HG03095 (cell line): ENCODE measurements at regions not wholly inside any gene's neighbourhood (a gene's known extent, or its start where the extent isn't known, plus 50 kb on each side); places are given as distances from the start of the nearest gene placed in this dataset.
"Not testable (repeated sequence)": the region's sequence is repeated elsewhere in the genome, so short reads cannot be mapped to it uniquely, and the experiment has no call there.

Source experiments
- ATAC-seq: cut with Tn5 transposase; IDR thresholded peaks from one replicate; pipeline ENCODE4 v1.9.1; 2021; ENCODE audit warnings: moderate library complexity; ENCODE audit not compliant: unreplicated experiment

DNA sequence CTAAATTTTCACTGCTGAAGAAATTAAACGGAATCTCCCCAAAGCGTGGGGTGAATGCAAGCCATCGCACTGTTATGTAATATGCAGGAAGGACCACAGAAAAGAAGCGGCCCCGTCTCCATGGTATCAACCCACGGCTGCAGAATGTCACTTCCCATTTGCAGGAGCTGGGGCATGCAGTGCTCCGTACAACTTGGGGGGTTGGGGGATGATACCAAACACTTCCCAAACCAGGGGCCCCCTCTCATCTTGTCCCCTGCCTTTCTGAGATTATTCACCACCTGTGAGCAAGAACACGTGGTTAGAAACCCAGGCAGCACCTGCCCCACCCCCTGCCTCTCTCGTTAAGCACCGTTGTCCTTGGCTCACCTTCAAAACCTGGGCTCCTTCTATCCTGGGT, 505.1 kb upstream of the TMEM132C start:
- ATAC-seq, result no peak

DNA sequence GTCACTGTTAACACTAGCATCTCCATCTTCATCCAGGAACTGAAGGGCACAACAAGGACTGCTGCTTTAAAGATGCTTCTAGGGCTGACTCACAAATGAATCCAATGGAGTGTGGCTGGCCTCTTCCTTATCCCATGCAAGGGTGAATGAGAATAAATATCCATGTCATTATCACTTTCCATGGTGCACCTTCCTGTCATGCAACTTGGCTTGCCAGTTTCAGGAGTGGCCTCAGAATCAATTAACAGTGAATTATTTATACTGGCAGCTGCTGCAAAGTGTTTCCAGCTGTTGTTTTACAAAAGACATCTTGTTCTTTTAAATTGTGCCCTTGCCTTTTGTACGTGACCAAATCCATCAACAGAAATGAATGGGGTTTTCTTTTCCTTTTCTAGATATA, 499.3 kb upstream of the TMEM132C start:
- ATAC-seq, result no peak

DNA sequence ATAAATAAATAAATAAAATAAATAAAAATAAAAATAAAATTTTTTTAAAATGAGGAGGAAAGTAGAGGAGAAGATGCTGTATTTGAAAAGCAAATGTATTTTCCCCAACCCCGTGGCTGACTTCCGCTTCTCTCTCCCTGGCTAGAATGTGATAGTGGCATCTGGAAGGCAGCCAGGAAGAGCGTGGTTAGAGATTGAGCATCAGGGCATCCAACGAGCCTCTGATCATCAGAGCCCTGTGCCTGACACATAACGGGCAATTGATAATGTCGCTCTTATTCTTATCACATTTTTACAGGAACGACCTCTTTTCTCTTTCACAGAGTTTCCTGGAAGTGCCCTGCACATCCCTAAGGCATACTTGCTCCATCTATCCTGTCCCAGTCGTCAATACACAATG, 496.9 kb upstream of the TMEM132C start:
- ATAC-seq, result no peak

DNA sequence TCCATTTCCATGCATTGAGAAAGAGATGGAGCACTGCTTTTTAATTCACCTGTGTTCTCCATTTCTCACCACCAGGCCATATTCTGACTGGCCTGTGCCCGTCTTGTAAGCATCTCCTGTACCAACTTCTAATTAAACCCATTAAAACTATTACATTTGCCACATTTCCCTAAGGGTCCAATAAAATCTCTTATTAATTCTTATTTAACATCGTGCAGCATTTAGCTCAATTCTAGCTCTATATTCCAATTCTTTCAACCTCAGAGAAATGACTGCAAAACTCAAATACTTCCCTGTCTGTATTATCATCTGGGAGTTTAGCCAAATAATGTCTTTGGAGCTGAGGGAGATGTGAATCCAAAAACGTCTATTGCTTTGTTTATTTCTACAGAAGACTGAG, 495.4 kb upstream of the TMEM132C start:
- no peak for ATAC-seq

DNA sequence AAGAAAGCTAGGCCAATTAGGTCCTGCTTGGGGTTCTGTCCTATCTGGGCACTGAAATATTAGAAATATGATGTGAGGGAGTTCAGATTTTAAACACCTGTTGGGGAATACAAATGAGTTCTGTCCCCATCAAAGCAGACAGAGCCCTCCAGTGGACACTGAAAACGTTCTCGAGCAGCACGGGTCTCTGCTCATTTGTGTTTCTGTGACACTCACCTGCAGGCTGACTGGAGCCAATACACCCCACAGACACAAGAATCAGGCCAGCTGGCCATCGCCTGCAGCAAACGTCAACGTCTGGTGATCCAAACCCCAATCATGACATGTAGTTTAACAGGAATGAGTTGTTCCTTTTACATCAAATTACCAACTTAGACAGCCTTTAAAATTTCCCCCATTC, 493.4 kb upstream of the TMEM132C start:
- no peak for ATAC-seq

DNA sequence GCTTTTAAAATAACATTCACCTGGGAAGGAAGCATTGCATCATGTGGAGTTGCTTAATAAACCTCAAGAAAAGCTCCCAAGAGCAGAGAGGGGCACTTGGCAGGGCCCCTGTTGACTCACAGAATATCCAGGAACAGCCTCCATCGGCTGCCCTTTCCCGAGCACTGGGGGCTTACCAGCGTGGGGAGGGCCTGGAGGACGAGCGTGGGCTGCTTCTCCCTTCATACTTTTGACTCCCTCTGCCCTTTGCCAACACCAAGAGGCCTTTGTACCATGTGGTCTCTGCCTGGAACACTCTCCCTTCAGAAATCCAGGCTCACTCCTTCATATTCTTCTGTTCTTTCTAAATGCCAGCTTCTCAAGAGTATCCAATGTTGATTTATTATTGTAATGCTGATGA, 492.1 kb upstream of the TMEM132C start:
- no peak for ATAC-seq

DNA sequence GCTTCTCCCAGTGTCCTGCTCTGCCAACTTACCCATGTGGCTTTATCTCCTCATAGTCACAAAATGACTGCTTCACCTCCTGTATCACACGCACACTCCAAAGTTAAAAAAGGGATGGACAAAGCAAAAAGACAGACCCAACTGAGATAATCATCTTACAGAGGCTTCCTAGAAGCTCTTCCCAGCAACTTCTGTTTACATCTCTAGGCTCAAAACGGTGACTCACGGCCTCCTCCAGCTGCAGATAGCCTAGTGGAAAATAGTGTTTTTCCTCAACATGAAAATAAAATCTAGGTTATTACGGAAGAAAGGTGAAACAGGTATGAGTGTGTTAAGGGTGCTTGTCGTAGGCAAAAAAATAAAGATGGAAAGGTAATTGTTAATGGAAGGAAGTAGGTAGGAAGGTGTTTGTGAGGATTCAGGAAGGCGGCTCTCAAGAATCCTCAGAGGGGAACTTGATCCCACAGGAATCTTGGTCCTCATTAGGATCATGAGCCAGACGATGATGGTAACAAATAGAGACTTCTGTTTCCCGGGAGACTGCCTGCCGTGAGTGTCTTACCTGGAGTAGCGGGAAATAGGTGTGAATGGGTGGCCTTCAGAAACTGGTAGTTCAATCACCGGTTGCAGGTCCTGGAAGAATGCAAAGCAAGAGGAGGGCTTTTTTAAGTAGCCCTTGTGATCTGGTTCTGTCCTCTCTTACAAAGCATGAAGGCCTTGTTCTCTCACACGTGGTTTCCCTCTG, 487.5 kb upstream of the TMEM132C start:
- no peak for ATAC-seq

DNA sequence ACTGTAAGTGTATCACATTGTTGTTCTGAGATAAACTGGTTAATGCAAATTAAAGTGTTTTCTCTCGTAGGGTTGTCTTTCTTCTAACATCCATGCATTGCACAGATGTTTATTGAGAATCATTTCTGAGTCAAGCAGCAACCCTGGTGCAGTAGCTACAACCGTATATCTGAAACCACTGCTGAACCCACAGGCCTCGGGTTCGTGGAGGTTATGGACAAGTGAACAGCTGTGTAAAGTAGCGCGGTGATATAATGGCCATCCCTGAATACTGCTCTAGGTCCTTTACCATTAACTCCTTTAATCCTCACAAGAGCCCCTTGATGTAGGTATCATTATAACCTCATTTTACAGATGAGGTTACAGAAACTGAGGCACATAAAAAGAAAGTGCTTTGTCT, 486.1 kb upstream of the TMEM132C start:
- ATAC-seq, result no peak

DNA sequence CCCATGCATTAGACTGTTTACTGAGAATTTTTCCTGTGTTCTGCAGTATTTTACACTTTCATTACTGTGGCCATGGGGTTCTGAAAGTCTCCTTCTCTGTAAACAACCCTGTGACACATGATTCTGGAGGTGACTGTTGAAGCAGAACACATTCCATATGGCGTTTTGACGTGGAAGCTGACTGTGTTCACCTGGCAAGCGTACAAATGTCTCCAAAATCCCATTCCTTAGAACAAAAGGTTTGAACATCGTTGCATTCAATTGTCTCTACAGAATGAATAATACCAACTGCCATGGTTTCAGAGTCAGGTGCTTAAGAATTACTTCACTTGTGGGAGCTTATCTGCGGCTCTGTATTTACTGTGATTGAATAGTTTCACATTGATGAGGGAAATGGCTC, 485.6 kb upstream of the TMEM132C start:
- no peak for ATAC-seq

DNA sequence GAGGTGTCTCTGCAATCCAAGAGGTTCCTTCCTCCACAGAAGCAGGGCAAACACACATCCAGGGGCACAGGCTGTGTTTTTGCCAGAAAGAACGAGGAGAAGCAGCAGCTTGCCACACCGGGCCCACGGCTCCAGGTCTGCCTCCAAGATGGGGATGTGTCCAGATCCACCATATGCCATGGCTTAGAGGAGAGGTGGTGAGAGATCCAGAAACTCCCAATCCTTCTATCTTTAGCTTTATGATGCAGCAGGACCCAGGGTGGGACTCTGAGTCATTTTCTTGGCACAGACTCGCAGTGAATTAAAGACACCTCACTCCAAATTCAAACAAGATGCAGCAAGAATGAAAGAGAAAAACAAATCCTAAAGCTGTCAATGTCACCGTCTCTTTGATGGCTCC, 481.4 kb upstream of the TMEM132C start:
- ATAC-seq, result no peak

DNA sequence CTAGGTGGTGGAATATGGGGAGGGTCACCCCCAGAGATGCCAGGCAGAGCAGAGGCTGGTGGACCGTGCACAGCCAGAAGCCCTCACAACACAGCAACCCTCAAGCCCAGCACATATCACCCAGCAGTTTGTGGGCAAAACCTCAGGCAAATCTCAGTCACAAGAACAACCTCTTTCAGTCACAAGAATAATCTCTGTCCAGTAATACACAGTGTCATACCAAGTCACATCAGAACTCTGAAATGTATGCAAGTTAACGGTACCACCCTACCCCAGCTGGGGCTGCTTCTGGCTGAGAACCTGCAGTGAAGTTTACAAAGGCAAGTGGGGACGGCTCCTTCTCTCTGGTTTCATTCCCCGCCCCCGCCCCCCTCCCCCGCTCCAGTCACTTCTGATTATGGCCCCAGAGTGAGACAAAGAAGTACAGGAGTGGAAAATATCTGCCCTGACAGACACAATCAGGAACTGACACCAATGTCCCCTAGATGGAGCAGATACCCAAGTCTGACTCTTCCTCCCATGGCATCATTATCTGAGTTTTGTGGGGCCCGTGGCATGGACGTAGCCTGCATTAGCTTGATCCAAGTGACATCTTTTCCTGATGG, 480.9 kb upstream of the TMEM132C start:
- ATAC-seq, result no peak

DNA sequence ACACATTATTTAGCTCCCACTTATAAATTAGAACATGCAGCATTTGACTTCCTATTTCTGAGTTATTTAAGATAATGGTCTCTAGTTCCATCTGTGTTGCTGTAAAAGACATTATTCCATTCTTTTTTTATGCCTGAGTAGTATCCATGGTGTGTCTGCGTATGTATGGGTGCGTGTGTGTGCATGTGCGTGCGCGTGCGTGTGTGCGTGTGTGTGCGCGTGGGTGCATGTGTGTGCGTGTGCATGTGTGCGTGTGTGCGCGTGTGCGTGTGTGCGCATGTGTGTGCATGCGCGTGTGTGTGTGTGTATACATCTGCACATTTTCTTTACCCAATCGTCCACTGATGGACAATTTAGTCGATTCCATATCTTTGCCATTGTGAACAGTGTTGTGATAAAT, 479.4 kb upstream of the TMEM132C start:
- ATAC-seq, result no peak

DNA sequence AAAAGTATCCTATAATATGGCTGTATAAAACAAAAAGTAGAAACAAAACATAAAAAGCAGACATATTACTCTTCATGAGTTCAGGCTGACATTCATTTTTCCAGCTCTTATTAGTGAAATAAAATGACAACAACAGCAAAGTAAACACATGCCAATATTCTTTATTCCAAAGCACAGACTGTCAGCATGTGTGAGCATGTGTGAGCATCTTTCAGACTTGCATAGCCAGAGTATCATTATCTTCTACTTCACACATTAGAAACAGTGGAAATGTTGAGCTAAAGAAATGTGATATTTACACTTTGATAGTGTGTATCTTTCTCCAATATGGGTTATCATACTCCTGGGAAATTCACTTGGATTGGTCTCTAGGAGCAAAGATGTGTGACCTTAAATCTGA, 476.6 kb upstream of the TMEM132C start:
- ATAC-seq, result no peak

DNA sequence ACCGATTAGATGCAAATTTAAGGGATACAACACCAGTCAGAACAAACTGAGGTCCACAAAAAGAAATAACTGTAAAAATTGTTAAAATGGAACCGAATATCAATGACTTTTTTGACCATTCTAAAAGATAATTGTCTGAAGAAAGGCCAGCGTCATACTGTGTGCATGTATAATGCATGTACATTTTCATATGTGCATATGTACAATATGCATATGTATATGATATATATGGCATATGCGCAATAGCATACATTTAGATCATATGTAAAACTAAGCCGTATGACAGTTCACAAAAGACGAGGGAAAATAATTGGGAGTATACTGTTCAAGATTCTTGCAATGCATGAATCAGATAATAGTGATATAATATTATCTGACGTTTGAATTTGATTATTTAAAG, 475.8 kb upstream of the TMEM132C start:
- ATAC-seq, result no peak

DNA sequence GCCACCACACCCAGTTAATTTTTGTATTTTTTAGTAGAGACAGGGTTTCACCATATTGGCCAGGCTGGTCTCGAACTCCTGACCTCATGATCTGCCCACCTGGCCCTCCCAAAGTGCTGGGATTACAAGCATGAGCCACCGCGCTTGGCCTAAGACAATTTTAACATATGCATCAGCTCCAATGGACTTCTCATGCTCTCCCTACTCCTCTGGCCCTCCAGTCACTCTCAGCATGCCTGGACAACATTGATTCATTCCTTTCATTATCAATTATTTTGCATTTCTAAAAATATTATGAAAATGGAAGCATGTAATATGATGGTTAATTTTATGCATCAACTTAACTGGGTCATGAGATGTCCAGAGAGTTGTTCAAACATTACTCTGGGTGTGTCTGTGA, 469.1 kb upstream of the TMEM132C start:
- ATAC-seq, result no peak

DNA sequence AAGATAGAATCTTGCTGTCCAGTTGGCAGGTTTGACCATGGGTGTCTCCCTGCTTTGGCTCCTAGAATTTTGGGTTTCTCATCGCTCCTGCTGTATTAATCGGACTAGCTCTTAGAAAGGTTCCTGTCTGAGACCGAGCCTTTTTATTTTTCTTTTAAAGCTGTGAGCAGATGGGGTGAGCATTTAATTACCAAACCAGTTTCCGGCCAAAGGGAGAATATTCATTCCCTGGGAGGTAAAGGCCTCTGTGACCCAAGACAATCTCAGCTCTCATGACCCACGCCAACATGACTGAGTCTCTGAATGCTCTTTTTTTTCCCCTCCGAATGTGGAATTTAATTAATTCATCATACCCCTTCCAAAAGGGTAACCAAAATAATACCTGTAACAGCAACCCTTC, 464.7 kb upstream of the TMEM132C start:
- ATAC-seq, result no peak

DNA sequence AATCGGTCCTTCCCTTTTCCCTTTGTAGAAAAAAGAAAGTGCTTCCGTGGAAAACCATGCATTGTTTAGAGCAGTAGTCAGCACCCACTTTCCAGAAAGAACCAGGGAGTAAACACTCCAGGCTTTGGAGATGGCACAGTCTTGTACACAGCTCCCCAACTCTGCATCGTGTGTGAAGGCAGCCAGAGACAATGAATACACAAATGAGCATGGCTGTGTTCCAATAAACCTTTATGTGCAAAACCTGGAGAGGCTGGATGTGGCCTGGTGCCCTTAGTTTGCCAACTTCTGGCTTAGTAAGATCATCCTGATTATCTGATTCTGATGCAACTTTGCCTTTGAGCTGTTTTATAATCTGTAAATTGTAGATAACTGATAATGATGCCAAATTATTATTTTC, 463.4 kb upstream of the TMEM132C start:
- no peak for ATAC-seq

DNA sequence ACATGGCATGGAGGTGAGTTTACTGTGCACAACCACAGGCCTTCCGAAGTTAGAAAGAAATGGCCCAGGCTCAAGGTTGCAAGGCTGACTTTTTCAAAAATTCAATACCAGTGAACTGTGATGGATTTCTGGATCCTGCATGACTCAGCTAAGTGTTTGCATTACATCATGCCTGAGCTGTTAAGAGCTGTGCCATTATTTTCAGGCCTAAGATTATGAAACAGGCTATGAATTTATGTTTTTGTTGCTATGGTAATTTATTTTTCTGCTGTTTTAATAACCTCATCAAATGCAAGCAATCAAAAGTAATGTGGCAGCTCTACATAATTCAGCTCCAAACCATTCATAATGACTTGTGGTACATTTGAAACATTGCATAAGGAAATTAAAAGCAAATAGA, 457.7 kb upstream of the TMEM132C start:
- no peak for ATAC-seq

DNA sequence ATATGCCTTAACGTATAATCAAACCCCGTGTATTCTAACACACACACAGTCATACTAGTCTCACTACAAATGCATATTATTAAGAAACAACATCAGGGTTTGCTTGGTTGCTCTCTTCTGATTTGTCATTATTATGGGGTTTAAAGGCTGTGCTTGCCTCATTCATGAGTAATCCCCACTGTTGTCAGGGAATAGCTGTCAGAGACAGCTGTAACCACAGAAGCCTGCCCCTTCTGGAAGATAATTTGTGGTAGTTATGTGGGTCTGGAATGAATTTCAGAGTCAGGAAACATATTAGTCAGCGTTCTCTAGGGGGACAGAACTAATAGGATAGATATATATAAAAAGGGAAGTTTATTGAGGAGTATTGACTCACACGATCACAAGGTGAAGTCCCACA, 456.9 kb upstream of the TMEM132C start:
- ATAC-seq, result no peak

DNA sequence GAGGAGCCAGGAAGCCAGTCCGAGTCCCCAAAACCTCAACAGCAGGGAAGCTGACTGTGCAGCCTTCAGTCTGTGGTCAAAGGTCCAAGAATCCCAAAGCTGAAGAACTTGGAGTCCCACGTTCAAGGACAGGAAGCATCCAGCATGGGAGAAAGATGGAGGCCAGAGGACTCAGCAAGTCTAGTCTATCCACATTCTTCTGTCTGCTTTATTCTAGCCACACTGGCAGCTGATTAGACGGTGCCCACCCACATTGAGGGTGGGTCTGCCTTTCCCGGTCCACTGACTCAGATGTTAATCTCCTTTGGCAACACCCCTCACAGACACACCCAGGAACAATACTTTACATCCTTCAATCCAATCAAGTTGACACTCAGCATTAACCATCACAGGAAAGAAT, 456.5 kb upstream of the TMEM132C start:
- not testable (repeated sequence) for ATAC-seq

DNA sequence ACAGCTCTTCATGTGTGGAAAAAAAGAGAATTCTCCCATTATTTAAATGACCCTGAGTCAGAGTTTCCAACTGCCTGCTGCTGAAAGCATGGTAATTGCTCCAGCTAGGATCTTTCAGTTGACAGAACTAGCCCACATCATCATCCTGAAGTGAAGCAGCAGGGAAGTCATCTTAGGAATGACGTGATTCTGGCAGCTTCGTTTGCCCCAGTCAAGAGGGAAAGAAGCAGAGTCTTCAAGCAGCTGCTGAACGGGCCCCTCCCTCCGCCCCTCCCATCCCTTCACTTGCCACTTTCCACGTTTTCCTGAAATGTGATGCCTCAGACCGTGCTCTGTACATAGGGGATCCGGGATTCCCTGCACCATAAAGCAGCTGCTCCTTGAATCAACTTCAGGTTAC, 455.0 kb upstream of the TMEM132C start:
- no peak for ATAC-seq

DNA sequence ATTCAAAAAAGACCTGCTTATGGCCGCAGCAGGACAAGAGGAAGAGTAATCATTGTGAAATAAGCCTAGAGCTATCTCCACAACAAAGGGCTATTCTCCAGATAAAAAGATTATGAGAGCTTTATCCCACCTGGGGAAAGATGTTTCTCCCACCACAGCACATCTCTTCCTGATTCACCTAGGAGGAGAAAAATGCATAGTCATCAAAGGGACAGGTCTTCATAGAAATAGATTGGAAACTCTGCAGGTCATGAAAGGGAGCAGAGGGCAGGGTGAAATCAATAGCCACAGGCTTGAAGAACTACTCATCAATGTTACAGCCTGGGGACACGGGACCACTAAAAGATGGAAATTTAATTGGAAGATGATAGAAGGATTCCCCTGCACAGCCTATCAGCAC, 453.8 kb upstream of the TMEM132C start:
- no peak for ATAC-seq

DNA sequence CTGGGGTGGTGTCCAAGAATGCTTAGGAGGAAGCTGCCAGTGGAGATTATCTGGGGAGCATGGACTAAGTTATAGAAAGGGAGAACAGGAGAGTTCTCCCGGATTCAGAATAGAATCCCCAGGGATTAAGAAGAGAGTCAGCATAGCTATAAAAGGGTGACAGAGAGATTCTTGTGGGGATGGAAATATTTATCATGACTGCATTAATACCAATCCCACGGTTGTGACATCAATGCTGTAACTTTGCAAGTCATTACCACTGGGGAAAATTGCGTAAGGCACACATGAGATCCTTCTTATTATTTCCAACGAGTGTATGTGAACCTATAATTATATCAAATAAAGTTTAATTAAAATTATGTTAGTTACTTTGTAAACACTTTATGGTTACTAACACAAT, 447.9 kb upstream of the TMEM132C start:
- no peak for ATAC-seq
